ENCODE measurements at regions not wholly inside any gene's neighbourhood (a gene's known extent, or its start where the extent isn't known, plus 50 kb on each side); places are given as distances from the start of the nearest gene placed in this dataset.

GRCh38 chr7:118662266-118662665 lies 437.8 kb downstream of the ANKRD7 start:
- Histone ChIP-seq H3K36me3 (ENCODE audit: insufficient read depth, low read length) (no peaks in the 10 kb centered on the region), H3K4me2 (ENCODE audit: low read depth, low read length, poor library complexity, severe bottlenecking) (no peak overlapping the region), H3K4me3 (ENCODE audit: low read length, poor library complexity, severe bottlenecking) (no peak overlapping the region), H3F3A (ENCODE audit: low read depth) (no peaks in the 10 kb centered on the region), H3K79me2 (ENCODE audit: insufficient read depth, low read length) (no peaks in the 10 kb centered on the region), H4K20me1 (ENCODE audit: insufficient read depth, low read length, poor library complexity, severe bottlenecking) (no peaks in the 10 kb centered on the region), H3K9me2 (replicated peaks; ENCODE audit: low read depth, low read length) (no peaks in the 10 kb centered on the region), H3K9ac (ENCODE audit: low read depth, low read length, poor library complexity, severe bottlenecking) (no peak overlapping the region), H3K4me1 (ENCODE audit: insufficient read depth, low read length, poor library complexity, severe bottlenecking) (no peaks in the 10 kb centered on the region), H3K9me3 (ENCODE audit: insufficient read depth, low read depth, low read length) (no peaks in the 10 kb centered on the region), H2AFZ (ENCODE audit: low read length) (no peak overlapping the region), H3K27me3 (ENCODE audit: insufficient read depth, low read length, poor library complexity, severe bottlenecking) (no peaks in the 10 kb centered on the region)
- TF ChIP-seq EZH2phosphoT487 (IDR thresholded peaks at IDR 0.05; ENCODE audit: borderline replicate concordance), result no peak
- no peak for TF ChIP-seq CTCF (conservative IDR thresholded peaks at IDR 0.05; ENCODE audit: low read length)

- Histone ChIP-seq H3K4me3 (ENCODE audit: low read length, poor library complexity, severe bottlenecking) (no peak overlapping the region), H3K9me2 (replicated peaks; ENCODE audit: low read depth, low read length) (no peaks in the 10 kb centered on the region), H4K20me1 (ENCODE audit: insufficient read depth, low read length, poor library complexity, severe bottlenecking) (no peaks in the 10 kb centered on the region), H2AFZ (ENCODE audit: low read length) (no peak overlapping the region), H3F3A (ENCODE audit: low read depth) (no peaks in the 10 kb centered on the region), H3K27me3 (ENCODE audit: insufficient read depth, low read length, poor library complexity, severe bottlenecking) (no peaks in the 10 kb centered on the region), H3K9ac (ENCODE audit: low read depth, low read length, poor library complexity, severe bottlenecking) (no peak overlapping the region), H3K4me1 (ENCODE audit: insufficient read depth, low read length, poor library complexity, severe bottlenecking) (no peaks in the 10 kb centered on the region), H3K36me3 (ENCODE audit: insufficient read depth, low read length) (no peaks in the 10 kb centered on the region), H3K4me2 (ENCODE audit: low read depth, low read length, poor library complexity, severe bottlenecking) (no peak overlapping the region), H3K79me2 (ENCODE audit: insufficient read depth, low read length) (no peaks in the 10 kb centered on the region), H3K9me3 (ENCODE audit: insufficient read depth, low read depth, low read length) (no peaks in the 10 kb centered on the region)
- TF ChIP-seq EZH2phosphoT487 (IDR thresholded peaks at IDR 0.05; ENCODE audit: borderline replicate concordance) (no peak), CTCF (conservative IDR thresholded peaks at IDR 0.05; ENCODE audit: low read length) (no peak)
These were observed 440.0 kb downstream of the ANKRD7 start for GRCh38 chr7:118664498-118664897.

GRCh38 chr7:118671149-118671548 lies 446.6 kb downstream of the ANKRD7 start:
- Histone ChIP-seq H3K36me3 (ENCODE audit: insufficient read depth, low read length) (no peaks in the 10 kb centered on the region), H3K9me3 (ENCODE audit: insufficient read depth, low read depth, low read length) (no peaks in the 10 kb centered on the region), H3F3A (ENCODE audit: low read depth) (no peaks in the 10 kb centered on the region), H4K20me1 (ENCODE audit: insufficient read depth, low read length, poor library complexity, severe bottlenecking) (no peaks in the 10 kb centered on the region), H3K4me1 (ENCODE audit: insufficient read depth, low read length, poor library complexity, severe bottlenecking) (no peaks in the 10 kb centered on the region), H3K27me3 (ENCODE audit: insufficient read depth, low read length, poor library complexity, severe bottlenecking) (no peaks in the 10 kb centered on the region), H3K4me3 (ENCODE audit: low read length, poor library complexity, severe bottlenecking) (no peak overlapping the region), H2AFZ (ENCODE audit: low read length) (no peak overlapping the region), H3K9me2 (replicated peaks; ENCODE audit: low read depth, low read length) (no peaks in the 10 kb centered on the region), H3K9ac (ENCODE audit: low read depth, low read length, poor library complexity, severe bottlenecking) (no peak overlapping the region), H3K79me2 (ENCODE audit: insufficient read depth, low read length) (no peaks in the 10 kb centered on the region), H3K4me2 (ENCODE audit: low read depth, low read length, poor library complexity, severe bottlenecking) (no peak overlapping the region)
- no peak for TF ChIP-seq EZH2phosphoT487 (IDR thresholded peaks at IDR 0.05; ENCODE audit: borderline replicate concordance)
- TF ChIP-seq CTCF (conservative IDR thresholded peaks at IDR 0.05; ENCODE audit: low read length), result no peak

All from Loucy (cell line).